GM18907 (cell line): ENCODE measurements at regions not wholly inside any gene's neighbourhood (a gene's known extent, or its start where the extent isn't known, plus 50 kb on each side); places are given as distances from the start of the nearest gene placed in this dataset.

Source experiments
- ATAC-seq: cut with Tn5 transposase; IDR thresholded peaks from one replicate; pipeline ENCODE4 v1.9.1; 2021; ENCODE audit warnings: mild to moderate bottlenecking, moderate library complexity; ENCODE audit not compliant: unreplicated experiment

GRCh38 chr16:6689643-6690042, 643.0 kb upstream of the RBFOX1 start:
- no peak for ATAC-seq

- no peak for ATAC-seq
Measured at GRCh38 chr16:6687593-6687992, 645.1 kb upstream of the RBFOX1 start.

DNA sequence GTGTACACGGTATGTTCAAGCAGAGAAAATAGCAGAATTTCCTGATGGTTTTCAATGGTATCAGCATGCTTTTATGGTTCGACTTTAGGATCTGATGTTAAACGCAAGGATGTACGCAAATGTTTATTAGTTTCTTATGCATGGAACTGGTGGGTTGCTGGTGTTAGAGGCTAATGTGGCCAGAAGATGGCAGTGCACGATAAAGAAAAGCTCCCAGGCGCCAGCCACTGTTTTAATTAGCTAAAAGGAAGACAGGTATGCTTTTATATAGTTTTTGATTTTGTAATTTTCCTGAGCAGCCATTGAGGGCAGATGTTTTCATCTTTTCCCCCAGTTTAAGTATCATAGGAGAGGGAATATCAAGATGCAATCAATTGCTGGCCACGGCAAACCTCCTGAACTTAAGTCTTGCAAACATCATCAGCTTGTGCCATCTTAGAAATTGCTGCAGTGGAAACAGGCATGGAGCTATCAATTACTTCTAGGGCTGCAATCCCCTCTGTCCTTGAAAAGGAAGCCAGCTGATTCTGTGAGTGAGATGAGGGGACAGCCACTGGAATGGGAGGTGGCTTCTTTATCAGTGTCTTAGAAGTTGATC, 648.5 kb upstream of the RBFOX1 start:
- no peak for ATAC-seq

DNA sequence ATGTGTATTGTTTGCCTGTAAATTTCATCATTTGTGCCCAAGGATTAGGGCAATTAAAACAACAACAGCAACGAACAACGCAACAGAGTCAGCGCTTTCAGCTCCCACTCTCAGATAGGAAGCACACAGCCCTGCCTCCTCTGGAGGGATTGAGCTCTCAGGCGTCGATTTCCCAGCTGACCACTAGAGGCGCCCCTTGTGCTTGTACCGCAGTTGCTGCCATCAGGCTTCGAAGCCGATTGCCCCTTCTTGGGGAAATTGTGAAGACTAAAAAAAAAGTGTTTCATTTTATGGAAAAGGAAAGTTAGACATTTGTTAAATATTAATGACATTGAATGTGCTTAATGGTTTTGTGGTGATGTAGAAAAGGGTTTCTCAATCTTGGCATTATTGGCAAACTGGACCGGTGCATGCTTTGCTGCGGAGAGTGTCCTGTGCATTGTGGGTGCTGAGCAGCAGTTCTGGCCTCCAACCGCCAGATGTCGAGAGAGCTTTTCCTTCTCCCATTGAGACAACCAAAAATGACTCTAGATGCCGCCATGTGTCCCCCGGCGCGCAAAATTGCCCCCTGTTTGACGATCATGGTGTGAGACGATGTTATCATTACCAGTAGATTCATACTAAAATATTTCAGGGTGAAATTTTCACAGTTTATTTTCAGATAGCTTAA, 650.4 kb upstream of the RBFOX1 start:
- ATAC-seq = no peak

DNA sequence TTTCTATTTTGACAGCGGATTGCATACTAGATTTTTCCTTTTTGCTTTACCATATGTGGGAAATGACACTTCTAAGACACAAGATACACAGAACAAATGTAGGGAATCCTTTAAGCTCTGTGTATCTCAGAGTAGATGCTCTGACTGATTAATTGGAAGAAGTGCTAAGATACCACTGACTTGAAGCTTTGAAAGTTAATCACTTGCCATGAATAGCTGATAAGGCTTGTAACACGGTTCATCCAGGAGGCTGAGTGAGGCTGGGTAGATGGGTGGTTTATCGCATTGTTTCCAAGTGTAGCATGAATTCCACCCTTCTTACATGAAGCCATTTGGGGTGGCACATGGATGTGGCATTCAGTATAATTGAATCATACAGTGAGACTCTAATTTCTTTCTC, 654.1 kb upstream of the RBFOX1 start:
- ATAC-seq = no peak

DNA sequence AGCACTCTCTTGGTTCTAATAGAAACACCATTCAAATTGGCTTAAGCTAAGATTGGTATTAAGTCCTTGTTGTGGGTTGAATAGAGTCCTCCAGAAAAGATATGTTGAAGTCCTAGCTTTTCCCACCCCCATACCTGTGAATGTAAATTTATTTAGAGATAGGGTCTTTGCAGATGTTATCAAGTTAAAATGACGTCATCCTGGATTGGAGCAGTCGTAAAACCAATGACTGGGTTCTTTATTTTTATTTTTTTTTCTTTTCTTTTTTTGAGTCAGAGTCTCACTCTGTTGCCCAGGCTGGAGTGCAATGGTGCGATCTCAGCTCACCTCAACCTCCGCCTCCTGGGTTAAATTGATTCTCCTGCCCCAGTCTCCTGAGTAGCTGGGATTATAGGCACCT, 658.6 kb upstream of the RBFOX1 start:
- no peak for ATAC-seq

- no peak for ATAC-seq
Measured at GRCh38 chr16:6672507-6672906, 660.1 kb upstream of the RBFOX1 start.

DNA sequence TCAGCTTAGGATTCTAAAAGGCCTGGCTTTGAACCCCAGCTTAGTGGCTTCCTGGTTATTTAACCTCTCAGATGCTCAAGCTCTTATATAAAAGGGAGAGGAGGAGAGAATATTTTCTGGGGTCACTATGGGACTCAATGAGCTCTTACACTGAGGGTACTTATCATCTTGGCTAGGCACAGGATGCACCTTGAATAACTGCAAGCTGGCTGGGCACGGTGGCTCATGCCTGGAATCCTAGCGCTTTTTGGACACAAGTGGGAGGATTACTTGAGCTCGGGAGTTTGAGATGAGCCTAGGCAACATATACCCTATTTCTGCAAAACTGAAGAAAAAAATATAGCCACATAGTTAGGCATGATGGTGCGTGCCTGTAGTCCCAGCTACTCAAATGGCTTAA, 665.3 kb upstream of the RBFOX1 start:
- no peak for ATAC-seq

DNA sequence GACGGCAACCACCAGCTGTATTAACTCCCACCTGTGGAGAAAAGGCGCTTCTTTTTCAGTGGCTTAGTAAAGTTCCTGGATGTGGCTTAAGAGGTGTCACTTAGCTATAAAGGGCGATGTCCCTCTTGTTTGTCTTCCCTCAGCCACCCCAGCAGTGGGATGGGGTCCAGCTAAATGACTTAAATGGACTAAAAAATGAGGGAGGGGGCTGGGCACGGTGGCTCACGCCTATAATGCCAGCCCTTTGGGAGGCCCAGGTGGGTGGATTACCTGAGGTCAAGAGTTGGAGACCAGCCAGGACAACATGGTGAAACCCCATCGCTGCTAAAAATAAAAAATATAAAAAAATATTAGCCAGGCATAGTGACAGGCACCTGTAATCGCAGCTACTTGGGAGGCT, 667.5 kb upstream of the RBFOX1 start:
- no peak for ATAC-seq

- ATAC-seq = no peak
Measured at GRCh38 chr16:6663668-6664067, 669.0 kb upstream of the RBFOX1 start.

- no peak for ATAC-seq
Measured at GRCh38 chr16:6656760-6657159, 675.9 kb upstream of the RBFOX1 start.

DNA sequence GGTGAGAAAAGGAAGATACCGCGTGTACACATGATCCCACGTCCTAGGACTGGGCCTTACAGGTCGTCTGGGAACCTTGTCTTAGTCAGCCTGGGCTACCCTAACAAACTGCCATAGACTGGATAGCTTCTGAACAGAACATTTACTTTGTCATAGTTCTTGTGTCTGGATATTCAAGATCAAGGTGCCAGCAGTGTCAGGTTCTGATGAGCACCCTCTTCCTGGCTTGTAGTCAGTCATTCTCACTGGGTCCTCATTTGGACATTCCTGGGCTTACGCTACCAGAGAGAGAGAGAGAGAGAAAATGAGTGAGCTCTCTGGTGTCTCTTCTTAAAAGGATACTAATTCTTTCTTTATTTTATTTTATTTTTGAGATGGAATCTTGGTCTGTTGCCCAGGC, 685.8 kb upstream of the RBFOX1 start:
- no peak for ATAC-seq

DNA sequence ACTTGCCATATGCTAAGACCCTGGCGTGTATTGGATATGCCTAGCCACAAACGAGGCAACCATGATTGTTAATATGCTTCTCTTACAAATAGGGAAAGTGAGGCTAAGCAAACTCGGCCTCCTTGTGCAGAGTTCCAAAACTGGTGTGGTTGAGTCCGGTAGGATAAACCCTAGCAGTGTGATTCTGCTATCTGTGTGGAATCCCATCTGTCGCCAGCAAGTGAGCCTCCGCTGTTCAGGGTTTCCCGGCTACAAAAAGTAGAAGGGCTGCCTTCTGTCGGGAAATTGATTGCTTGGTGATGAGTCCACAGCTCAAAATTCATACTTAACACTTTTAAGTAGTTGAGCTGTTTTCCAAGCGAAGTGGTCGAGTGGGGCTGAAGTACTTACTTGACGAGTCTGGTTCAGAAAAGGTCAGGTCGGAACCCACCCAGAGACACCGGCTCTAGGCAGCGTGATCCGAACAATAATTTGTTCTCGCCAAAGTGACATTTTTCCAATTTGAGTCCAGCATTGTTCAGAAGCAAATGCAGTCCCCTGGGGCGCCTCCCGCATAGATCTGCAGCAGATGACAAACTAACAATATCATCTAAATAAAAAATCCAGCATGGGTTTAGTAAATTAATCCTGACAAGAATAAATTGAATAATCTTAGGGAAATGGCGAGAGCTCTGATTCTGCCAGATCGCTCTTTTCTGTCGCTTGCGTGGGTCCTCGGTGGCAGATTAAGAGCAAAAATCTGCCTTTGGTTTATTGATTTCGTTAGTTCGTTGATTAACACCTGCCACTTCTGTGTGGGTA, 686.7 kb upstream of the RBFOX1 start:
- ATAC-seq = no peak

- ATAC-seq = no peak
Measured at GRCh38 chr16:6644916-6645315, 687.7 kb upstream of the RBFOX1 start.

- ATAC-seq = no peak
Measured at GRCh38 chr16:6643080-6643686, 689.5 kb upstream of the RBFOX1 start.

DNA sequence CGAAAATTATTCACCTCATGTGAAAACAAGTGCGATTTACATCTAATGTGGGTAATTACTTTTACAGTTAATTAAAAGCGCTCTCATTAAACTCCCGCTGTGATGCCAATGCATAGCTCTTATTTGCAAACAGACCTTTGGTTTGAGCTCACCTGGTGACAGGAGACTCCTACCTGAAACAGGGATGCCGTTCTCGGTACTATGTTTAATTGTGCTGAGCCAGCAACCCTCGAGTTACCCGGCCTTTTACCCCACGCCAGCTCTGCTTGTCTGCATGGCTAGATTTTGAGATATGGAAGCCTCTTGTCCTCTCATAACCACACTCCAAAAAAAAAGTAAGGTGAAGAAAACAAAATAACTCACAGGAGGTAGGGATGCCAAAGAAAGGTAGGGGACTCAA, 690.4 kb upstream of the RBFOX1 start:
- ATAC-seq = no peak

GRCh38 chr16:6641091-6641490, 691.6 kb upstream of the RBFOX1 start:
- ATAC-seq = no peak

DNA sequence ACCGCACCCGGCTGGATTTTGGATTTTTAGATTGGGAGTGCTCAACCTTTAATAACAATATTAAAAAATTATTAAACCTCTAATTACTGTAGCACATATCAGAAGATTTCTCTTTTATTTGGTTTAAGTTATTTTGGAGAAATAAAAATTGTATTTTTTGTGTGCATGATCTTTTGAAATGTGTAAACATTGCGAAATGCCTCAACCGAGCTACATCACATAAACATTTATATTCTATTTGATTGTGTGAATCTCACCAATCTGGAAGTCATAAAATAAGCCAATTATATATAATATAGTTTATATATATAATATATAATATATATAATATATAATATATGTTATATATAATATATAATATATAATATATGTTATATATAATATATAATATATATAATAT, 696.2 kb upstream of the RBFOX1 start:
- no peak for ATAC-seq

DNA sequence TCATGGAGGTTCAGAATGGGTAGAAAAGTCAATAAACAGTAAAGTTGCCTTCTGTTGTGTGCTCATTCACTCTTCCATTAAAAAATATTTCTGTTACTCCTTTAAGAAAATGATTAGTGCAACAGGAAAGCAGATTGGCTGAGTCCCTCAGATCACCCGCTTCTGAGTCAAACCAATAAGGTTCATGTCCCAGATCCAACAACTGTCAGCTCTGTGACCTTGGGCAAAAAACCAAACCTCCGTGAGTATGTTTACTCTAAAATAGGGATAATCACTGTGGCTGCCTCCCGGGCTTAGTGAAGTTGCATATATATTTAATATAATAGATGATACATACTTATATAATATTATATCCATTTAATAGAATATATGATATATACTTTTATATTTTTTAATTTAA, 698.5 kb upstream of the RBFOX1 start:
- no peak for ATAC-seq

GRCh38 chr16:6633456-6633855, 699.2 kb upstream of the RBFOX1 start:
- no peak for ATAC-seq

DNA sequence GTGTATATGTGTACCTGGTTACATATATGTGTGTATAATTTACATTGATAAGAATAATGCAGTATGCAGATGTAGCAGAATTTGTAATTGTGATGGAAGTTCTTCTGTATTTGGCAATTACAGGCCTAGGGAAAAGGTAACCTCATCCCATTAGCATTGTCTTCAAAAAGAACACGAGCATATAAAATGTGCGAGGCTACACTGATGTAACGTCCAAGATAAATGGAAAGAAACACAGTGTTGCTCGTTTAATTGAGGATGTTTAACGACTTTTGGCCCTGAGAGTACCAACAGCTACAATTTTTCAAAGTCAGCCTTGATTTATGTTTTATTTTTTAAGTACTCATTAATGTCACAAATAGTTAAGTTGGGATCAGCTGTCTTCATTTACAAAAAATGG, 703.5 kb upstream of the RBFOX1 start:
- no peak for ATAC-seq

- ATAC-seq = no peak
Measured at GRCh38 chr16:6625606-6626005, 707.0 kb upstream of the RBFOX1 start.
